ENCODE measurements at regions not wholly inside any gene's neighbourhood (a gene's known extent, or its start where the extent isn't known, plus 50 kb on each side); places are given as distances from the start of the nearest gene placed in this dataset.

DNA sequence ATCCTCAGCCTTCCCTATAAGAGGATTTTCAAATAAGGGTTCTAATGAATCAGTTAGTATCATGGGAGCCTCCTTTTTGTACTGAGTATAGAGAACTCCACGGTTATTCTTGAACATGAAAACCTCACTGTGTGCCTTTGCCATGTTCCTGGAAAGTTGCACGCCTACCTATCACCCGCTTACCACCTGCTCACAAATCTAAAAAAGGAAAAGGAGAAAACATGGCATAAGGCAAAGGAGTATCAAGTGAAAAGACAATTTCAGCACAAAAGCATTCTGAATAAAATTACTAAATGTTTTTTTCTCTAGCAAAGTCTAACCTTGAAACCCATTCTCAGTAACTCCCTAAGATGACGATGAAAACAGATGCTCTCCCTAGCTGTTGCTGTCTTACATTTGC is 511.8 kb upstream of the API5 start:
- no peak overlapping the region for H3K27ac Mint-ChIP-seq (ENCODE audit: unreplicated experiment)

DNA sequence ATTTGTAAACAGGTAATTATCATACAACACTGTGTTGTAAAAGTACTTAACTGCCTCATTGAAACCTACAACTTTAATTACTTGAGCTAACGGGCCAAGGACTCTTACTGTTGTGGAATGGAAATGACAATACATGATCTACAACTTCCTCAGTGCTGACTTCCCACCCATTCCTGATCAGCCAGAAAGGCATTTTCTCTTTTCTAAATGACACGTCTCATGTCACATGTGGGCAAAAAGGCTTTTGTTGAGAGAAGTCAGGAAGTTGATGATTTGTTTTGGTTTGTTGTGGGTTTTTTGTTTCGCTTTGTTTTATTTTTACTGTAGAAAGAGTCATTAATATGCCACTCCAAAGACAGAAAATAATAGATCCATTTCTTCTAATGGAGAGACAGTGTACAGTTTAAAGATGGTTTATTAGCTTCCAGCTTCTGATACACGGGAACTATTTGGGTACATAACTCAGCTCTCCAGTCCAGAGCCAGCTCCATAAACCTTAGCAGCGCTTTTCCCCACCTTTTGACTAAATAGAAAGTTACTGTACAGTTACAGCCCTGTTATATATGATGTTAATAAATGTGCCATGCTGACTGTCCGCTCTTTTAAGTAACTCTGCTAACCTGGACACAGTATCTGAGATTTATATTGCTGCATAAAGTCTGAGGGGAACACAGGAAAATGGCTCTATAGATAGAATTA is 509.4 kb upstream of the API5 start:
- Mint-ChIP-seq H3K36me3 (ENCODE audit: low read depth, unreplicated experiment) (no peaks in the 10 kb centered on the region), H3K9me3 (ENCODE audit: unreplicated experiment) (peaks cover 3% of the 10 kb centered on the region), H3K4me1 (ENCODE audit: unreplicated experiment) (no peaks in the 10 kb centered on the region), H3K4me3 (ENCODE audit: unreplicated experiment) (no peak overlapping the region), H3K27ac (ENCODE audit: unreplicated experiment) (no peak overlapping the region), H3K27me3 (ENCODE audit: unreplicated experiment) (no peaks in the 10 kb centered on the region)
- no peak for DNase-seq (ENCODE audit: low spot score)
- TF ChIP-seq CTCF (IDR thresholded peaks at IDR 0.05; ENCODE audit: unreplicated experiment) = no peak

More for the DNA sequence above, 511.8 kb upstream of the API5 start:
- no peaks in the 10 kb centered on the region for H3K36me3 Mint-ChIP-seq (ENCODE audit: low read depth, unreplicated experiment)
- no peak overlapping the region for H3K4me3 Mint-ChIP-seq (ENCODE audit: unreplicated experiment)
- TF ChIP-seq CTCF (IDR thresholded peaks at IDR 0.05; ENCODE audit: unreplicated experiment) = no peak
- no peaks in the 10 kb centered on the region for H3K4me1 Mint-ChIP-seq (ENCODE audit: unreplicated experiment)
- peaks cover 2% of the 10 kb centered on the region for H3K27me3 Mint-ChIP-seq (ENCODE audit: unreplicated experiment)
- peaks cover 3% of the 10 kb centered on the region for H3K9me3 Mint-ChIP-seq (ENCODE audit: unreplicated experiment)
- no peak for DNase-seq (ENCODE audit: low spot score)

GRCh38 chr11:42806191-42806590 is 505.6 kb upstream of the API5 start:
- DNase-seq (ENCODE audit: low spot score) = no peak
- no peaks in the 10 kb centered on the region for H3K36me3 Mint-ChIP-seq (ENCODE audit: low read depth, unreplicated experiment)
- H3K27ac Mint-ChIP-seq (ENCODE audit: unreplicated experiment) = no peak overlapping the region
- H3K27me3 Mint-ChIP-seq (ENCODE audit: unreplicated experiment) = no peaks in the 10 kb centered on the region
- H3K4me3 Mint-ChIP-seq (ENCODE audit: unreplicated experiment) = no peak overlapping the region
- no peaks in the 10 kb centered on the region for H3K4me1 Mint-ChIP-seq (ENCODE audit: unreplicated experiment)
- peaks cover 3% of the 10 kb centered on the region for H3K9me3 Mint-ChIP-seq (ENCODE audit: unreplicated experiment)
- TF ChIP-seq CTCF (IDR thresholded peaks at IDR 0.05; ENCODE audit: unreplicated experiment) = no peak

DNA sequence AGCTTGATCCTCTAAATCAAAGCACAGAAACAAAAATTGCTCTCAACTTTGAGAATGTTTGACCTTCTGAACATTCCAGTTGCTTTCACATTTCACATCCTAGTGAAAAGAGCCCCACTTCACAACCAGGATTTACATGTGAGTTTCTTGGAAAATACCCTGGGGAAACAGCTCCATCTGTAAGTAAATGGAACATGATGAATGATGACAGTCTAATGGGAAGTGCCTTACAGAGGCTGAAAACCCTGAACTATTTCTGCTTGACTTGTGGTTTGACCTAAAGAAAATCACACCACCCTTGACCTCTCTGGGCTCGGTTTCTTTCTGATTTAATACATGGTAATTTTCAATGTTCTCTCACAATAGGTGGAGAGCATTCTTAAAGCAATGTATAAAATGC is 499.4 kb upstream of the API5 start:
- DNase-seq (ENCODE audit: low spot score) = no peak
- Mint-ChIP-seq H3K27ac (ENCODE audit: unreplicated experiment) (no peak overlapping the region), H3K27me3 (ENCODE audit: unreplicated experiment) (no peaks in the 10 kb centered on the region), H3K4me1 (ENCODE audit: unreplicated experiment) (no peaks in the 10 kb centered on the region), H3K9me3 (ENCODE audit: unreplicated experiment) (peaks cover 5% of the 10 kb centered on the region), H3K36me3 (ENCODE audit: low read depth, unreplicated experiment) (no peaks in the 10 kb centered on the region), H3K4me3 (ENCODE audit: unreplicated experiment) (no peak overlapping the region)
- TF ChIP-seq CTCF (IDR thresholded peaks at IDR 0.05; ENCODE audit: unreplicated experiment) = no peak

DNA sequence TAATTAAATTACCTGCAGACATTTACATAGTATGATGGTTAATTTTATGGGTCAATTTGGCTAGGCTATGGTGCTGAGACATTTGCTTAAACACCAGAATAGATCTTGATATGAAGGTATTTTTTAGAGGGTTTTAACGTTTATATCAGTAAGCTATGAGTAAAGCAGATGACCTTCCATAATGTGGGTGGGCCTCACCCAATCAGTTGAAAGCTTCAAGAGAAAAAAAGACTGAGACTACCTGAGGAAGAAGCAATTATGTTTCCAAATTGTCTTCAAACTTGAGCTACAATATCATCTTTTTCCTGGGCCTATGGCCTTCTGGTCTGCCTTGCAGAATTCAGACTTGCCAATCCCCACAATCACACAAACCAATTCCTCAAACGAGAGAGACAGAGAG is 498.8 kb upstream of the API5 start:
- no peak overlapping the region for H3K27ac Mint-ChIP-seq (ENCODE audit: unreplicated experiment)
- H3K9me3 Mint-ChIP-seq (ENCODE audit: unreplicated experiment) = peaks cover 5% of the 10 kb centered on the region
- no peak overlapping the region for H3K4me3 Mint-ChIP-seq (ENCODE audit: unreplicated experiment)
- no peaks in the 10 kb centered on the region for H3K27me3 Mint-ChIP-seq (ENCODE audit: unreplicated experiment)
- no peak for DNase-seq (ENCODE audit: low spot score)
- TF ChIP-seq CTCF (IDR thresholded peaks at IDR 0.05; ENCODE audit: unreplicated experiment) = no peak
- H3K36me3 Mint-ChIP-seq (ENCODE audit: low read depth, unreplicated experiment) = no peaks in the 10 kb centered on the region
- H3K4me1 Mint-ChIP-seq (ENCODE audit: unreplicated experiment) = no peaks in the 10 kb centered on the region
